ENCODE measurements at regions not wholly inside any gene's neighbourhood (a gene's known extent, or its start where the extent isn't known, plus 50 kb on each side); places are given as distances from the start of the nearest gene placed in this dataset.

DNA sequence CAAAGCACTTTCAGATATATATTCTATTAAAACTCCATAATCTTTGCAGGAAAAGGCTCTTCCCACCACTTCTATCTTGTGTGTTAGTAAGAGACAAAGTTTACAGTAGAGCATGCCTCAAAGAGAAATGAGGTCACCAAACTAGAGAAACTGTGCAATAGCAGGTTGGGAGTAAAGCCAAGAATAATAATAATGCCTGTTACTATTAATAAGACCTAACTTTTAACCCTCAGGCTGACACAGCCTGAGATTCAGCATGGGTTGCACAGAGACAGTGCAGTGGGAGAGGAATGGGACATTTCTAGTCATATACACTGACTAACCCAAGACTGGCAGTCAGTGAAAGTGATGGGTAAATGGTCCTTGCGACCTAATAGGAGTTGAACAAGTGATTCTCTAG is 320.2 kb upstream of the NFIA start:
- TF ChIP-seq POLR2A (IDR thresholded peaks at IDR 0.05) (no peak), EP300 (IDR thresholded peaks at IDR 0.05) (no peak), CTCF (IDR thresholded peaks at IDR 0.05) (no peak)

Measured in tibial nerve (tissue), 4 donors.